Astrocyte (in vitro differentiated cells and primary cell): ENCODE measurements at regions not wholly inside any gene's neighbourhood (a gene's known extent, or its start where the extent isn't known, plus 50 kb on each side); places are given as distances from the start of the nearest gene placed in this dataset.

Experiments used
- DNase-seq: peaks from one replicate; pipeline ENCODE4 v3.0.0-alpha.2; 2010; ENCODE audit warnings: low read depth
- FAIRE-seq: peaks from 2 replicates; lab custom pipeline; 2011; peaks lifted over from hg19 to GRCh38; lab: Jason Lieb, UNC
- H2AFZ ChIP-seq: 2 replicates; pipeline ENCODE4 v1.6.0; 2012; ENCODE audit warnings: low read depth, low read length, inconsistent platforms
- H3K27ac ChIP-seq: 2 replicates; pipeline ENCODE4 v1.5.1; 2011; ENCODE audit warnings: low read depth, low read length, inconsistent platforms
- H3K27me3 ChIP-seq: 2 replicates; pipeline ENCODE4 v1.6.0; 2011; ENCODE audit warnings: low read length, inconsistent platforms; ENCODE audit not compliant: insufficient read depth
- H3K36me3 ChIP-seq: 2 replicates; pipeline ENCODE4 v1.5.1; 2011; ENCODE audit warnings: low read length, inconsistent platforms; ENCODE audit not compliant: insufficient read depth
- H3K4me1 ChIP-seq: 2 replicates; pipeline ENCODE4 v1.5.1; 2011; ENCODE audit warnings: low read length, inconsistent platforms; ENCODE audit not compliant: insufficient read depth
- H3K4me2 ChIP-seq: 2 replicates; pipeline ENCODE4 v1.6.0; 2012; ENCODE audit warnings: low read length, inconsistent platforms
- H3K4me3 ChIP-seq: 2 replicates; pipeline ENCODE4 v1.5.1; 2011; ENCODE audit warnings: low read depth, mild to moderate bottlenecking, low read length, inconsistent platforms; ENCODE audit not compliant: insufficient read depth
- H3K79me2 ChIP-seq: 2 replicates; pipeline ENCODE4 v1.6.0; 2012; ENCODE audit warnings: mild to moderate bottlenecking, low read length, inconsistent platforms; ENCODE audit not compliant: insufficient read depth
- H3K9ac ChIP-seq: 2 replicates; pipeline ENCODE4 v1.6.0; 2012; ENCODE audit warnings: mild to moderate bottlenecking, low read length, inconsistent platforms
- H3K9me3 ChIP-seq: 2 replicates; pipeline ENCODE4 v1.5.1; 2012; ENCODE audit warnings: low read depth, mild to moderate bottlenecking, low read length, inconsistent platforms; ENCODE audit not compliant: insufficient read depth
- H4K20me1 ChIP-seq: 2 replicates; pipeline ENCODE4 v1.6.0; 2012; ENCODE audit warnings: low read length, inconsistent platforms; ENCODE audit not compliant: insufficient read depth
- H3K27ac Mint-ChIP-seq: one replicate; pipeline ENCODE4 v1.8.0; 2021; ENCODE audit warnings: mild to moderate bottlenecking, mixed read lengths; ENCODE audit not compliant: unreplicated experiment
- H3K27me3 Mint-ChIP-seq: one replicate; pipeline ENCODE4 v1.8.0; 2021; ENCODE audit warnings: low read depth, mixed read lengths; ENCODE audit not compliant: unreplicated experiment
- H3K36me3 Mint-ChIP-seq: one replicate; pipeline ENCODE4 v1.8.0; 2021; ENCODE audit warnings: low read depth, mixed read lengths; ENCODE audit not compliant: unreplicated experiment
- H3K4me1 Mint-ChIP-seq: one replicate; pipeline ENCODE4 v1.8.0; 2021; ENCODE audit warnings: low read depth, mixed read lengths; ENCODE audit not compliant: unreplicated experiment
- H3K4me3 Mint-ChIP-seq: one replicate; pipeline ENCODE4 v1.8.0; 2021; ENCODE audit warnings: mild to moderate bottlenecking, moderate library complexity, mixed read lengths; ENCODE audit not compliant: unreplicated experiment
- H3K9me3 Mint-ChIP-seq: one replicate; pipeline ENCODE4 v1.8.0; 2021; ENCODE audit warnings: mild to moderate bottlenecking, mixed read lengths; ENCODE audit not compliant: unreplicated experiment
- EZH2 ChIP-seq: IDR thresholded peaks from 2 replicates; pipeline ENCODE4 v1.6.1; 2012; ENCODE audit warnings: mild to moderate bottlenecking, low read length, inconsistent platforms; ENCODE audit not compliant: insufficient read depth
- TF ChIP-seq, protein P1 (sequence below): IDR thresholded peaks from 2 replicates; pipeline ENCODE4 v1.5.1; 2011; ENCODE audit warnings: low read depth, mild to moderate bottlenecking, inconsistent platforms, low read length, moderate library complexity; ENCODE audit not compliant: insufficient read depth

DNA sequence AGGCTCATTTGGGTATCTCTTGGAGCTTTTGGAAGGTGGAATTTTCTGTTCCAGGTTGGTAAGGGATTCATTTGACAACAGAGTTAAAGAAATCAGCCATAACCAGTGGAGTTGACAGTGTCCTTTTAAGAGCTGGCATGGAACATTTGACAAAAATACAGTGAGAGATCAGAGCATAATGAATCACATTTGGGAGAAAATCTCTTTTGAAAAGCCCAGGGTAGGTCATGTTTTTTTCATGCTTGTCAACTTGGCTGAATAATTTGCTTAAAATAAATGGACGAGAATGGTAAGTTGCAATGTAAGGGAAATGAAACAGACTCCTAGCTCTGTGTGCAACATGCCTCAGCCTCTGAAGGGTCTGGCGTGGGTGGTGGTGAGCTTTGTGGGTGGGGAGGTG, 235.3 kb upstream of the N4BP1 start:
- DNase-seq (no peak), FAIRE-seq (no peak)
- no peak overlapping the region for H3K9ac ChIP-seq
- Mint-ChIP-seq H3K36me3 (no peaks in the 10 kb centered on the region), H3K9me3 (peaks cover 2% of the 10 kb centered on the region), H3K27ac (no peak overlapping the region), H3K4me3 (no peak overlapping the region), H3K4me1 (no peaks in the 10 kb centered on the region), H3K27me3 (peaks cover 54% of the 10 kb centered on the region)
- H3K4me3 ChIP-seq: no peak overlapping the region
- no peaks in the 10 kb centered on the region for H3K79me2 ChIP-seq
- no peaks in the 10 kb centered on the region for H3K27me3 ChIP-seq
- TF ChIP-seq, protein P1, sequence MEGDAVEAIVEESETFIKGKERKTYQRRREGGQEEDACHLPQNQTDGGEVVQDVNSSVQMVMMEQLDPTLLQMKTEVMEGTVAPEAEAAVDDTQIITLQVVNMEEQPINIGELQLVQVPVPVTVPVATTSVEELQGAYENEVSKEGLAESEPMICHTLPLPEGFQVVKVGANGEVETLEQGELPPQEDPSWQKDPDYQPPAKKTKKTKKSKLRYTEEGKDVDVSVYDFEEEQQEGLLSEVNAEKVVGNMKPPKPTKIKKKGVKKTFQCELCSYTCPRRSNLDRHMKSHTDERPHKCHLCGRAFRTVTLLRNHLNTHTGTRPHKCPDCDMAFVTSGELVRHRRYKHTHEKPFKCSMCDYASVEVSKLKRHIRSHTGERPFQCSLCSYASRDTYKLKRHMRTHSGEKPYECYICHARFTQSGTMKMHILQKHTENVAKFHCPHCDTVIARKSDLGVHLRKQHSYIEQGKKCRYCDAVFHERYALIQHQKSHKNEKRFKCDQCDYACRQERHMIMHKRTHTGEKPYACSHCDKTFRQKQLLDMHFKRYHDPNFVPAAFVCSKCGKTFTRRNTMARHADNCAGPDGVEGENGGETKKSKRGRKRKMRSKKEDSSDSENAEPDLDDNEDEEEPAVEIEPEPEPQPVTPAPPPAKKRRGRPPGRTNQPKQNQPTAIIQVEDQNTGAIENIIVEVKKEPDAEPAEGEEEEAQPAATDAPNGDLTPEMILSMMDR: no peak
- TF ChIP-seq EZH2: no peak
- H3K4me2 ChIP-seq: no peak overlapping the region
- H3K9me3 ChIP-seq: peaks cover 6% of the 10 kb centered on the region
- H3K36me3 ChIP-seq: no peaks in the 10 kb centered on the region
- H4K20me1 ChIP-seq: no peaks in the 10 kb centered on the region
- no peak overlapping the region for H2AFZ ChIP-seq
- no peaks in the 10 kb centered on the region for H3K4me1 ChIP-seq
- no peak overlapping the region for H3K27ac ChIP-seq

DNA sequence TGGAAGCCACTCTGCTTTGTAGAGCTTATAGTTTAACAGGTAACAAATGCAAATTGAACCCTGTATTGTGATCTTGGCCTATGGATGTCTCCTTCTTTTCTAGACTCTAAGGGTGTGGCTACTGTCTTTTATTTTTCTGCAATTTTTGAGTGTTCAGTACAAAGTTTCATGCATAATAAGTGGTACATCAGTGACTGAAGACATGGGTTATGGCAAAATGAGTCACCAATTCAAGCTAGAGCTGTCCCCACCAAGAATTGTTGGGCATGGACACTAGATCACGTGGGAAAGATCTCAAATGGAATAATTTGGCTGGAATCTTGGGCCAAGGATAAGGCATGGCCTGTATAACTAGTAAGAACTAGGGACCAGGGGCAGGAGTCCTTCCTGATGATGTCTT, 228.4 kb upstream of the N4BP1 start:
- H3K36me3 Mint-ChIP-seq: no peaks in the 10 kb centered on the region
- H3K9ac ChIP-seq: no peak overlapping the region
- H3K36me3 ChIP-seq: no peaks in the 10 kb centered on the region
- no peak overlapping the region for H3K4me3 ChIP-seq
- FAIRE-seq (no peak), DNase-seq (no peak)
- TF ChIP-seq, protein P1: no peak
- TF ChIP-seq EZH2: no peak
- H3K27ac Mint-ChIP-seq: no peak overlapping the region
- H3K4me1 ChIP-seq: no peaks in the 10 kb centered on the region
- H3K9me3 ChIP-seq: no peaks in the 10 kb centered on the region
- no peak overlapping the region for H3K4me3 Mint-ChIP-seq
- H2AFZ ChIP-seq: no peak overlapping the region
- H4K20me1 ChIP-seq: no peaks in the 10 kb centered on the region
- no peaks in the 10 kb centered on the region for H3K79me2 ChIP-seq
- H3K27me3 ChIP-seq: no peaks in the 10 kb centered on the region
- no peak overlapping the region for H3K4me2 ChIP-seq
- peaks cover 40% of the 10 kb centered on the region for H3K27me3 Mint-ChIP-seq
- no peaks in the 10 kb centered on the region for H3K4me1 Mint-ChIP-seq
- no peaks in the 10 kb centered on the region for H3K9me3 Mint-ChIP-seq
- no peak overlapping the region for H3K27ac ChIP-seq

DNA sequence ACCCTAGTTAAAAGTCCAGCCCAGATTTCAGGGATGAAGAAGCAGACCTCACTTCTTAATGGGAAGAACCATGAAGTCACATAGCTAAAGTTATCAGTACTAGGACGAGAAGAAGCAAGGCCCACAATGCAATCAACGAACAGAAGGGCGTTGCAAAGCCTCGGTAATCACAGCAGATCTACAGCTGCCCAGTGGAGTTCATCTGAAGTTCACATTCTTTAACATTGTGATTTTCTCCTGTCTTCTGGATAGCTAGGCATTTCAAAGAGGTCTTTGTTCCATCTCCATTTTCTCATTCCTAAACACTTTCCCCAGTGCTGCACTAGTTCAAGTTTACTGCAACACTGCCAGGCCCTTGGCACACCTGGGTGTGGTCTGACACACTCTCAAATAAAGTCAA, 226.7 kb upstream of the N4BP1 start:
- H3K4me3 Mint-ChIP-seq: no peak overlapping the region
- Histone ChIP-seq H4K20me1 (no peaks in the 10 kb centered on the region), H3K9me3 (no peaks in the 10 kb centered on the region), H3K4me2 (no peak overlapping the region), H2AFZ (no peak overlapping the region), H3K4me3 (no peak overlapping the region), H3K79me2 (no peaks in the 10 kb centered on the region), H3K27me3 (no peaks in the 10 kb centered on the region), H3K4me1 (no peaks in the 10 kb centered on the region), H3K36me3 (no peaks in the 10 kb centered on the region), H3K27ac (no peak overlapping the region), H3K9ac (no peak overlapping the region)
- no peaks in the 10 kb centered on the region for H3K9me3 Mint-ChIP-seq
- H3K36me3 Mint-ChIP-seq: no peaks in the 10 kb centered on the region
- TF ChIP-seq EZH2: no peak
- TF ChIP-seq, protein P1: no peak
- H3K4me1 Mint-ChIP-seq: no peaks in the 10 kb centered on the region
- DNase-seq (no peak), FAIRE-seq (no peak)
- H3K27ac Mint-ChIP-seq: no peak overlapping the region
- peaks cover 30% of the 10 kb centered on the region for H3K27me3 Mint-ChIP-seq
